ENCODE measurements at regions not wholly inside any gene's neighbourhood (a gene's known extent, or its start where the extent isn't known, plus 50 kb on each side); places are given as distances from the start of the nearest gene placed in this dataset. TPM values are rescaled to one million over a fixed set of nuclear protein-coding genes. Genes with fewer than 3 reads are reported as not detected.

DNA sequence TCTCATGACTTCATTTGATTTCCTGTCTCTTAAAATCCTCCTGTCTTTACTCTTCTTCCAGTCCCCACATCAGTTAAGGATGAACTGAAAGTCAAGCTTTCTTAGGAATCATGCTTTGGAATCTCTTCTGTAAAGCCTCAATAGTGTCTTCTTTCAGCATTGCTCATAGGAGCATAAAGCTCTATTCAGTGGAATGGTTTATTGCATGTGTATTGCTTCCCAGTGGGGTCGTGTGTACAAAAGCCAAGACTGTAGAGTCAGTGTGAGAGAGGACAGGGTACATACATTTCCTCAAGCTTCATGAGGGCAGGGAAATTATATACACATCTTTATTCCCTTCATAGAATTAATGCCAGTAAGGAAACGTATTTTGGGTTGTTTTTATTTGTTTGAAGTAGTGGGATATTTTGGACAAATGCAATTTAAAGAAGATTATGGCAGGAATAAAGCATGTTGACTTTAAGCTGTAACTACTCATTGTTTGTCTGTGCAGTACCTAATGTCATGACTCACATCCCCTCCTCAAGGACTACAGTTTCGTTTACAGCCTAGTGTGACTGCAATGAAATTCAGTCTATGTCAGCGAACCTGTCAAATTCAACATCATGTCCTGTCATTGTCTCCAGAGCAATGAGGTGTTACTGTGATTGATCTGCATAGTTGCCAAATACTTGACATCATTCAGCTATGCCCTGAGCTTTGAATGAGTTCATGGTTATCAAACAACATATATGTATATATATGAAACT is 2164.2 kb downstream of the NCAM2 start:
- Histone ChIP-seq H2AFZ (ENCODE audit: low read depth, low read length, poor library complexity, severe bottlenecking) (no peak overlapping the region), H3K4me2 (ENCODE audit: low read length) (no peak overlapping the region), H3K9ac (ENCODE audit: low read length) (no peak overlapping the region), H3K27ac (ENCODE audit: low read depth, low read length) (no peak overlapping the region), H3K27me3 (ENCODE audit: insufficient read depth, low read length) (no peaks in the 10 kb centered on the region), H3K79me2 (ENCODE audit: insufficient read depth, low read length) (no peaks in the 10 kb centered on the region), H3K36me3 (ENCODE audit: control insufficient read depth in 1 of 2, insufficient read depth in 2 of 2, low read length in 2 of 2) (no peaks in the 10 kb centered on the region), H4K20me1 (ENCODE audit: insufficient read depth) (no peaks in the 10 kb centered on the region), H3K9me3 (ENCODE audit: control insufficient read depth in 1 of 2, insufficient read depth in 1 of 2, low read depth in 1 of 2, low read length in 2 of 2) (peaks cover 20 to 24% of the 10 kb centered on the region in 2 experiments; a peak in 2 of 4 replicates), H3K9me2 (ENCODE audit: insufficient read depth) (no peaks in the 10 kb centered on the region), H3K4me3 (replicated peaks in 1 of 2; ENCODE audit: low read depth in 1 of 2, low read length in 2 of 2) (no peak overlapping the region), H3K4me1 (ENCODE audit: control insufficient read depth in 1 of 2, insufficient read depth in 2 of 2, low read length in 2 of 2) (no peaks in the 10 kb centered on the region)
- BruUV-seq (replicated peaks), result no TSS peak
- ChIA-PET CTCF (no interaction called here), RAD21 (ENCODE audit: low non-redundant PET in 1 of 2, low total read pairs in 2 of 2, uncharacterized antibody in 2 of 2, unreplicated experiment in 2 of 2) (no interaction called here), POLR2A (no interaction called here)
- no peak for DNase-seq (ENCODE audit: low read depth, low spot score)
- TF ChIP-seq TCF7L2 (IDR thresholded peaks at IDR 0.05; ENCODE audit: borderline replicate concordance, extremely low read depth, insufficient read depth, insufficient read length) (no peak), RAD21 (IDR thresholded peaks at IDR 0.05; ENCODE audit: low read depth) (no peak), FOSL1 (IDR thresholded peaks at IDR 0.05; ENCODE audit: low read depth) (no peak)
- TF ChIP-seq, protein P1, sequence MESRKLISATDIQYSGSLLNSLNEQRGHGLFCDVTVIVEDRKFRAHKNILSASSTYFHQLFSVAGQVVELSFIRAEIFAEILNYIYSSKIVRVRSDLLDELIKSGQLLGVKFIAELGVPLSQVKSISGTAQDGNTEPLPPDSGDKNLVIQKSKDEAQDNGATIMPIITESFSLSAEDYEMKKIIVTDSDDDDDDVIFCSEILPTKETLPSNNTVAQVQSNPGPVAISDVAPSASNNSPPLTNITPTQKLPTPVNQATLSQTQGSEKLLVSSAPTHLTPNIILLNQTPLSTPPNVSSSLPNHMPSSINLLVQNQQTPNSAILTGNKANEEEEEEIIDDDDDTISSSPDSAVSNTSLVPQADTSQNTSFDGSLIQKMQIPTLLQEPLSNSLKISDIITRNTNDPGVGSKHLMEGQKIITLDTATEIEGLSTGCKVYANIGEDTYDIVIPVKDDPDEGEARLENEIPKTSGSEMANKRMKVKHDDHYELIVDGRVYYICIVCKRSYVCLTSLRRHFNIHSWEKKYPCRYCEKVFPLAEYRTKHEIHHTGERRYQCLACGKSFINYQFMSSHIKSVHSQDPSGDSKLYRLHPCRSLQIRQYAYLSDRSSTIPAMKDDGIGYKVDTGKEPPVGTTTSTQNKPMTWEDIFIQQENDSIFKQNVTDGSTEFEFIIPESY (IDR thresholded peaks at IDR 0.05; ENCODE audit: extremely low read depth, insufficient replicate concordance, low read length), result no peak
- intact Hi-C loops (cut with micrococcal nuclease), result no loop called here
- no peak for ATAC-seq

Small RNA genes in the stretch of these regions (microRNA-seq; reads per million reads assigned to microRNA genes)
- not detected for gene MIR6130 (ENCODE audit: borderline number of aligned reads)

All from HCT116 (cell line).